ENCODE measurements at regions not wholly inside any gene's neighbourhood (a gene's known extent, or its start where the extent isn't known, plus 50 kb on each side); places are given as distances from the start of the nearest gene placed in this dataset.

- H3F3A ChIP-seq (ENCODE audit: insufficient read depth, low read depth) = no peaks in the 10 kb centered on the region
- no TSS peak for BruUV-seq (replicated peaks)
- no peaks in the 10 kb centered on the region for H3K9me2 ChIP-seq (ENCODE audit: insufficient read depth)
- H2AFZ ChIP-seq = no peak overlapping the region
- no peak for DNase-seq
- ChIA-PET POLR2A (ENCODE audit: unreplicated experiment) (no interaction called here), CTCF (no interaction called here)
- H3K27ac ChIP-seq = no peak overlapping the region
- no peaks in the 10 kb centered on the region for H4K20me1 ChIP-seq (ENCODE audit: insufficient read depth)
- no peaks in the 10 kb centered on the region for H3K9me3 ChIP-seq (ENCODE audit: insufficient read depth, low read depth)
- no peaks in the 10 kb centered on the region for H3K4me1 ChIP-seq (replicated peaks; ENCODE audit: insufficient read depth)
- intact Hi-C loops (cut with micrococcal nuclease; ENCODE audit: unreplicated experiment) = no loop called here
- TF ChIP-seq, protein P1, sequence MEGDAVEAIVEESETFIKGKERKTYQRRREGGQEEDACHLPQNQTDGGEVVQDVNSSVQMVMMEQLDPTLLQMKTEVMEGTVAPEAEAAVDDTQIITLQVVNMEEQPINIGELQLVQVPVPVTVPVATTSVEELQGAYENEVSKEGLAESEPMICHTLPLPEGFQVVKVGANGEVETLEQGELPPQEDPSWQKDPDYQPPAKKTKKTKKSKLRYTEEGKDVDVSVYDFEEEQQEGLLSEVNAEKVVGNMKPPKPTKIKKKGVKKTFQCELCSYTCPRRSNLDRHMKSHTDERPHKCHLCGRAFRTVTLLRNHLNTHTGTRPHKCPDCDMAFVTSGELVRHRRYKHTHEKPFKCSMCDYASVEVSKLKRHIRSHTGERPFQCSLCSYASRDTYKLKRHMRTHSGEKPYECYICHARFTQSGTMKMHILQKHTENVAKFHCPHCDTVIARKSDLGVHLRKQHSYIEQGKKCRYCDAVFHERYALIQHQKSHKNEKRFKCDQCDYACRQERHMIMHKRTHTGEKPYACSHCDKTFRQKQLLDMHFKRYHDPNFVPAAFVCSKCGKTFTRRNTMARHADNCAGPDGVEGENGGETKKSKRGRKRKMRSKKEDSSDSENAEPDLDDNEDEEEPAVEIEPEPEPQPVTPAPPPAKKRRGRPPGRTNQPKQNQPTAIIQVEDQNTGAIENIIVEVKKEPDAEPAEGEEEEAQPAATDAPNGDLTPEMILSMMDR (conservative IDR thresholded peaks at IDR 0.05) = no peak
- TF ChIP-seq EZH2 (IDR thresholded peaks at IDR 0.05; ENCODE audit: low read depth) = no peak
- H3K27me3 ChIP-seq (ENCODE audit: insufficient read depth, low read depth) = no peaks in the 10 kb centered on the region
- no peaks in the 10 kb centered on the region for H3K79me2 ChIP-seq (ENCODE audit: low read depth)
- no peaks in the 10 kb centered on the region for H3K36me3 ChIP-seq (ENCODE audit: low read depth)
- H3K4me2 ChIP-seq = no peak overlapping the region
- no peak overlapping the region for H3K4me3 ChIP-seq
Measured at GRCh38 chr17:53135969-53136368, 686.8 kb upstream of the KIF2B start.

- no peaks in the 10 kb centered on the region for H3K9me3 ChIP-seq (ENCODE audit: insufficient read depth, low read depth)
- peak overlapping the region; percentile 19; the same call in 1 of the 2 replicates for H3K4me2 ChIP-seq
- no peak overlapping the region for H2AFZ ChIP-seq
- H3K9me2 ChIP-seq (ENCODE audit: insufficient read depth) = no peaks in the 10 kb centered on the region
- ChIA-PET CTCF (no interaction called here), POLR2A (ENCODE audit: unreplicated experiment) (no interaction called here)
- no peaks in the 10 kb centered on the region for H3K36me3 ChIP-seq (ENCODE audit: low read depth)
- DNase-seq = no peak
- no peaks in the 10 kb centered on the region for H3K4me1 ChIP-seq (replicated peaks; ENCODE audit: insufficient read depth)
- no peak overlapping the region for H3K27ac ChIP-seq
- no TSS peak for BruUV-seq (replicated peaks)
- no peaks in the 10 kb centered on the region for H3K79me2 ChIP-seq (ENCODE audit: low read depth)
- TF ChIP-seq, protein P1 (conservative IDR thresholded peaks at IDR 0.05) = no peak
- TF ChIP-seq EZH2 (IDR thresholded peaks at IDR 0.05; ENCODE audit: low read depth) = no peak
- no peaks in the 10 kb centered on the region for H3K27me3 ChIP-seq (ENCODE audit: insufficient read depth, low read depth)
- no peaks in the 10 kb centered on the region for H4K20me1 ChIP-seq (ENCODE audit: insufficient read depth)
- intact Hi-C loops (cut with micrococcal nuclease; ENCODE audit: unreplicated experiment) = no loop called here
- H3K4me3 ChIP-seq = no peak overlapping the region
- H3F3A ChIP-seq (ENCODE audit: insufficient read depth, low read depth) = no peaks in the 10 kb centered on the region
Measured at GRCh38 chr17:53134548-53134947, 688.2 kb upstream of the KIF2B start.

- TF ChIP-seq EZH2 (IDR thresholded peaks at IDR 0.05; ENCODE audit: low read depth) = no peak
- TF ChIP-seq, protein P1 (conservative IDR thresholded peaks at IDR 0.05) = no peak
- Histone ChIP-seq H3K9me3 (ENCODE audit: insufficient read depth, low read depth) (no peaks in the 10 kb centered on the region), H3K4me1 (replicated peaks; ENCODE audit: insufficient read depth) (no peaks in the 10 kb centered on the region), H2AFZ (no peak overlapping the region), H3K9me2 (ENCODE audit: insufficient read depth) (no peaks in the 10 kb centered on the region), H3F3A (ENCODE audit: insufficient read depth, low read depth) (no peaks in the 10 kb centered on the region), H3K4me2 (no peak overlapping the region), H3K79me2 (ENCODE audit: low read depth) (no peaks in the 10 kb centered on the region), H4K20me1 (ENCODE audit: insufficient read depth) (no peaks in the 10 kb centered on the region), H3K4me3 (no peak overlapping the region), H3K36me3 (ENCODE audit: low read depth) (no peaks in the 10 kb centered on the region), H3K27me3 (ENCODE audit: insufficient read depth, low read depth) (no peaks in the 10 kb centered on the region), H3K27ac (no peak overlapping the region)
- intact Hi-C loops (cut with micrococcal nuclease; ENCODE audit: unreplicated experiment) = no loop called here
- POLR2A ChIA-PET (ENCODE audit: unreplicated experiment) = no interaction called here
- DNase-seq = no peak
- no TSS peak for BruUV-seq (replicated peaks)
- CTCF ChIA-PET = no interaction called here
Measured at GRCh38 chr17:53133876-53134275, 688.9 kb upstream of the KIF2B start.
